C4-2B (cell line): ENCODE measurements at regions not wholly inside any gene's neighbourhood (a gene's known extent, or its start where the extent isn't known, plus 50 kb on each side); places are given as distances from the start of the nearest gene placed in this dataset.

Source experiments
- H3K27ac ChIP-seq: fragments of 450-650 bp; 2 replicates; pipeline ENCODE4 v1.5.1; 2017
- ZFX ChIP-seq: fragments of 450-650 bp; IDR thresholded peaks from 2 replicates; pipeline ENCODE4 v1.6.1; 2017
- TF ChIP-seq, protein P1 (sequence below): fragments of 450-650 bp; conservative IDR thresholded peaks from 2 replicates; pipeline ENCODE4 v1.5.1; 2017; ENCODE audit warnings: mild to moderate bottlenecking

DNA sequence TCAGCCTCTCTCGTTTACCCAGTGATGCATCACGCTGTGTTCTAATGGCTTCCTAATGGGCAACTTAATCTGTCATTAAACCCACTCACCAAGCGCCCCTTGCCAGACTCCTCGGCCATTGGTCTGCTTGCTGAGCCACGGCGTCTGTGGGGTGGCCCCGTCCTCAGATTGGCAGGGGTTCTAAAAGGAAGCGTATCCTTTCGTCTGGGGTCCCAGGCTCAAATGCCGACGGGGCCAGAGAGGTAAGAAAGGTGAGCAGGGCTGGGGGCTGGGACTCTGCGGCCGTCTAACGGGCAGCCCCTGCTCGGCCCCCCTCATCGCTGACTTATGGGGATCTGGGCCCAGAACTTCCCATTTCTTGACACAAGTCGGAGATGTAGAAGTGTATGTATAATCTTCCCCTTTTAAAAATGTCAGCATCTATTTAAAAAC lies 315.1 kb upstream of the PROK2 start:
- no peak overlapping the region for H3K27ac ChIP-seq
- TF ChIP-seq ZFX = no peak
- TF ChIP-seq, protein P1, sequence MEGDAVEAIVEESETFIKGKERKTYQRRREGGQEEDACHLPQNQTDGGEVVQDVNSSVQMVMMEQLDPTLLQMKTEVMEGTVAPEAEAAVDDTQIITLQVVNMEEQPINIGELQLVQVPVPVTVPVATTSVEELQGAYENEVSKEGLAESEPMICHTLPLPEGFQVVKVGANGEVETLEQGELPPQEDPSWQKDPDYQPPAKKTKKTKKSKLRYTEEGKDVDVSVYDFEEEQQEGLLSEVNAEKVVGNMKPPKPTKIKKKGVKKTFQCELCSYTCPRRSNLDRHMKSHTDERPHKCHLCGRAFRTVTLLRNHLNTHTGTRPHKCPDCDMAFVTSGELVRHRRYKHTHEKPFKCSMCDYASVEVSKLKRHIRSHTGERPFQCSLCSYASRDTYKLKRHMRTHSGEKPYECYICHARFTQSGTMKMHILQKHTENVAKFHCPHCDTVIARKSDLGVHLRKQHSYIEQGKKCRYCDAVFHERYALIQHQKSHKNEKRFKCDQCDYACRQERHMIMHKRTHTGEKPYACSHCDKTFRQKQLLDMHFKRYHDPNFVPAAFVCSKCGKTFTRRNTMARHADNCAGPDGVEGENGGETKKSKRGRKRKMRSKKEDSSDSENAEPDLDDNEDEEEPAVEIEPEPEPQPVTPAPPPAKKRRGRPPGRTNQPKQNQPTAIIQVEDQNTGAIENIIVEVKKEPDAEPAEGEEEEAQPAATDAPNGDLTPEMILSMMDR = no peak

DNA sequence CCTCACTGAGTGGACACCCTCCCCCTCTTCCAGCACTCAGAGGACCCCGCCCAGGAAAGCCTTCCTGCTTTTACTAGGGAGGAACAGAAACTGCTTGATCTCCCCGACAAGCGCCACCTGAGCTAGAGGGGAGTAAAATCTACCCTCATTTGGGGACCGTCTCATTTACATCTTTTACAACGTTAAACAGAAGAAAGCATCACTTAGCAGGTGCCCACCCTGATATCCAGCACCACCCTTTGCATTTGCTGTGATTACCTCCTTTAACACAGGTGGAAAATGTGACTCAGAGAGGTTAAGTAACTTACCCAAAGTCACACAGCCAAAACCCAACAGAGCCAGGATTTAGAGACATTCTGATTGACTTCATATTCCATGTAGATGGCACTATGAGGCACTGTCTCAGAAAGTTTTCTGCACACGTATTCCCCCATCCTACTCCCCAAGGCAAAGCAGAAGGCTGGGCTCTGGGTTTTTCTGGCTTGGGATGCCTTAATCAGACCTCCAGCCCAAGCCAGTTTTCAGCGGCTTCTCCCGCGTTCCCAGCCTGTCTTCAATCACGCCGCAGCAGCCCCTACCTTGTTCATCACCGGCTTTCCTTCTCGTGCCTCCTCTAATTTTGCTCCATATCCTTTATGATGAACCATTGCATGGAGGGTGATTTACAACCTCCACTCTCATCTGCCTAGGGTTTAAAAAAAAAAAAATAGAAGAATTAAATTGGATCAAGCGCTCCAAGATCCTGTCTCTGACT lies 314.6 kb upstream of the PROK2 start:
- H3K27ac ChIP-seq = no peak overlapping the region

DNA sequence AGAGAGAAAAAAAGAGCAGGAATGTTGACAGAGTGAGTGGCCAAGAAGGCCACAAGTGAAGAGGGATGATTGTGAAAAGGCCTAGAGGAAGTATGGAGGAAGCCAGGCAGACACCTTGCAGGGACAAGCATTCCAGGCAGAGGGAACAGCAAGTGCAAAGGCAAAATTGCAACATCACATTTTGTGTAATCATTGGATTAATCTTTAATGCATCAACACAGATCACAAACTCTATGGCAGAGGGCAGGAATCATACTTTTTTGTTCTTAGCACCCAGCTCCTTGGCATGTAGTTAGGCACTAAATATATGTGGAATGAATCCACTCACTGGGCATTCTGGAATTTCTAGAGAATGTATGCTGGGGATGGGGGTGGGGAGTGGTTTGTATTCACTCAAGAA lies 312.1 kb upstream of the PROK2 start:
- no peak overlapping the region for H3K27ac ChIP-seq
- TF ChIP-seq, protein P1 = no peak
- TF ChIP-seq ZFX = no peak

More for the DNA sequence above, 314.6 kb upstream of the PROK2 start:
- no peak for TF ChIP-seq ZFX

DNA sequence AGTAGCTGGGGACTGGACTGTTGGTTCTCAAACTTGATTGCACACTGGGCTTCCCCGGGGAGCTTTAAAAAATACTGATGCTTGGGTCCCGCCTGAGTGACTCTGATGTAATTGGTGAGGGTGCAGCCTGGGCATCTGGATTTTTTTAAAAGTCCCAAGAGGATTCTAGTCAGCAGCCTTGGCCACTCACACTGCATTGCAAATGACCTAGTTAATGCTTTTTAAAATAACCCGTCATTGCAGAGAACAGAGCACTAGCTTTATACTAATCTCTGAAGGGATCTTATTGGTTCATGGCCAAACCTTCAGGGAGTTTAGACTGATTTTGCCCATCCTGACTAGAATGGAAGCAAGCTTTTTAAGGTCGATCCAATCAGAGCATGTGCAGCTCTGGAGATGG lies 310.6 kb upstream of the PROK2 start:
- TF ChIP-seq ZFX = no peak
- TF ChIP-seq, protein P1 = no peak
- H3K27ac ChIP-seq = no peak overlapping the region

GRCh38 chr3:72093992-72094334 lies 309.0 kb upstream of the PROK2 start:
- no peak overlapping the region for H3K27ac ChIP-seq
- TF ChIP-seq, protein P1 = no peak
- no peak for TF ChIP-seq ZFX

- no peak for TF ChIP-seq ZFX
- TF ChIP-seq, protein P1 = no peak
- H3K27ac ChIP-seq = no peak overlapping the region
These were observed 308.5 kb upstream of the PROK2 start for GRCh38 chr3:72093270-72093991.

DNA sequence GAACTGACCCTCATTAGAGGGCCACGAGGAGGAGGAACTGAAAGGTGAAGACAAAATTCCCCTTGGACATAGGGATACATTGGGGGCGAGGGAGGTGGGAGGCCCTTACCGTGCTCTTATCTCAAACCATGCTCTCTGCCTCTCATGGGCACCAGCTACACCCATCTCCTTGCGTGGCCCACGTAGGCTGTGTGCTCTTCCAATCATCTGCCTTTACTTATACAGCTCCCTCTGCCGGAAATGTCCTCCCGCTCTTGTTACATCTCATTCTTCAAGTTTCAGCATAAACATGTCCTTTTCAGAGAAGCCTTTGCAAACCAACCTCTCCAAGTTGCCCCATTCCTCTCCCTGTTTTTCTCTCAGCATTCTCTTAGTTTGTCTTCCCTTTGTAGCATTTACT lies 307.8 kb upstream of the PROK2 start:
- TF ChIP-seq ZFX = no peak
- TF ChIP-seq, protein P1 = no peak
- H3K27ac ChIP-seq = no peak overlapping the region
